OCI-LY7 (cell line): ENCODE measurements at regions not wholly inside any gene's neighbourhood (a gene's known extent, or its start where the extent isn't known, plus 50 kb on each side); places are given as distances from the start of the nearest gene placed in this dataset.

Experiments used
- BruUV-seq: library from RNA; stranded (reverse); fragments of 400-500 nt; replicated peaks from 2 replicates; lab custom pipeline; 2021; lab: Mats Ljungman, UMichigan
- CTCF ChIA-PET: fragments of 300-600 bp; sonication (Branson Sonifier 250); formaldehyde crosslinking; loops from one replicate; lab custom pipeline; 2022; ENCODE audit warnings: antibody characterized with exemption; ENCODE audit not compliant: unreplicated experiment; lab: Charles Lee
- POLR2A ChIA-PET: fragments of 300-600 bp; sonication (Branson Sonifier 250); formaldehyde crosslinking; loops from one replicate; lab custom pipeline; 2022; ENCODE audit warnings: antibody characterized with exemption; lab: Charles Lee
- DNase-seq: peaks from one replicate; pipeline ENCODE4 v3.0.0-alpha.2; 2015; ENCODE audit warnings: low spot score
- H2AFZ ChIP-seq: fragments of 200-600 bp; sonication (generic), shearing (Covaris generic); 2 replicates; pipeline ENCODE4 v1.6.1; 2014; ENCODE audit warnings: mild to moderate bottlenecking, antibody characterized with exemption, low read length, moderate library complexity
- H3K27ac ChIP-seq: fragments of 200-600 bp; sonication (generic); 2 replicates; pipeline ENCODE4 v1.5.1; 2014; ENCODE audit warnings: mixed run types, low read depth, mild to moderate bottlenecking, moderate library complexity, low read length, inconsistent platforms; ENCODE audit not compliant: poor library complexity, severe bottlenecking
- H3K36me3 ChIP-seq: fragments of 200-600 bp; sonication (generic); 2 replicates; pipeline ENCODE4 v1.6.1; 2014; ENCODE audit warnings: mild to moderate bottlenecking, antibody characterized with exemption, low read length, moderate library complexity, mixed read lengths; ENCODE audit not compliant: insufficient read depth
- H3K4me1 ChIP-seq: fragments of 200-600 bp; sonication (generic); 2 replicates; pipeline ENCODE4 v1.5.1; 2014; ENCODE audit warnings: mild to moderate bottlenecking, low read length; ENCODE audit not compliant: insufficient read depth, poor library complexity, severe bottlenecking
- H3K4me2 ChIP-seq: fragments of 200-600 bp; sonication (generic); 2 replicates; pipeline ENCODE4 v1.6.1; 2014; ENCODE audit warnings: mild to moderate bottlenecking, low read length
- H3K4me3 ChIP-seq: fragments of 200-600 bp; sonication (generic); 2 replicates; pipeline ENCODE4 v1.5.1; 2014; ENCODE audit warnings: mild to moderate bottlenecking, low read depth, low read length; ENCODE audit not compliant: poor library complexity, severe bottlenecking
- H3K79me2 ChIP-seq: fragments of 200-600 bp; sonication (generic); 2 replicates; pipeline ENCODE4 v1.6.1; 2016; ENCODE audit warnings: low read depth, mild to moderate bottlenecking, low read length, moderate library complexity, mixed read lengths; ENCODE audit not compliant: insufficient read depth
- H3K9me2 ChIP-seq: fragments of 200-600 bp; sonication (generic); 2 replicates; pipeline ENCODE4 v1.6.1; 2016; ENCODE audit warnings: mild to moderate bottlenecking, low read length, mixed read lengths; ENCODE audit not compliant: insufficient read depth
- H3K9me3 ChIP-seq: fragments of 200-600 bp; sonication (generic); 2 replicates; pipeline ENCODE4 v1.6.1; 2014; ENCODE audit warnings: mild to moderate bottlenecking, mixed run types, low read length, mixed read lengths
- H4K20me1 ChIP-seq: fragments of 200-600 bp; sonication (generic); 2 replicates; pipeline ENCODE4 v1.6.1; 2014; ENCODE audit warnings: mild to moderate bottlenecking, antibody characterized with exemption, low read length, moderate library complexity, mixed read lengths; ENCODE audit not compliant: insufficient read depth
- CTCF ChIP-seq: fragments of 200-600 bp; sonication (generic); conservative IDR thresholded peaks from 2 replicates; pipeline ENCODE4 v1.5.1; 2014; ENCODE audit warnings: mild to moderate bottlenecking, antibody characterized with exemption, low read length, moderate library complexity, mixed read lengths
- EZH2phosphoT487 ChIP-seq: fragments of 200-600 bp; sonication (generic); IDR thresholded peaks from 2 replicates; pipeline ENCODE4 v1.6.1; 2018; ENCODE audit warnings: low read depth, borderline replicate concordance, mild to moderate bottlenecking, mixed run types, antibody characterized with exemption, low read length, moderate library complexity, mixed read lengths
- intact Hi-C: fragments of 100-400 bp; cut with micrococcal nuclease; formaldehyde crosslinking; loops from one replicate; pipeline ENCODE4 v1.10.0; 2022; ENCODE audit not compliant: unreplicated experiment

DNA sequence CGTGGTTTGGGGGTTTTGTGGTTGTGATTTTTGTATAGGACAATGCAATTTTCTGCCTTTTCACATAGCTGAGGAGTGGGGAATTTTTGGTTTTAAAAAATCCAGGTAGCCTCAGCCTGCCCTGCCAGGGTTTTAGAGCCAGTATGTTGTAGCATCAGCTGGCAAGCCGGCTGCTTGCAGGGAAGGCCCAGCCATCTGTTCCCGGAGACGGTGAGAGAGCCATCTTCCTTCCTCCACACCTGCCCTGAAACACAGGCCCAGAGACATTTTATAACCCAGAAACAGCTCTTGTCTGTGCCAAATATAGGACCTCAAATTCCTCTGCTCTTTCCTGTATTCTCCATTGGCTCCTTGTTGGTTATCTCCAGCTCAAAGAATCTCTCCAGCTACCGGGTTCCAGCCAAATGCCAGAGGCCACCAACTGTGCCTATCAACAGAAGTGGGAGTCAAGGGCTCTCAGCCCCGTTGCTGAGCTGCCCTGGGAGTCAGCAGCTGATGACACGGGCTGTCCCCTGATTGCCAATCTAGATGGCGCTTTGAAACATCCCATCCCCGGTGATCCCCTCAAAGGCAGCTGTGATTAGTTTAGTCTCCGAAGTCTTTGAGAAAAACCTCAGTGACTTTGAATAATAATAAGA lies 595.2 kb downstream of the MID1IP1 start:
- Histone ChIP-seq H4K20me1 (no peaks in the 10 kb centered on the region), H3K4me3 (no peak overlapping the region), H3K4me2 (no peak overlapping the region), H3K4me1 (no peaks in the 10 kb centered on the region), H3K27ac (no peak overlapping the region), H3K79me2 (no peaks in the 10 kb centered on the region), H2AFZ (no peak overlapping the region), H3K9me2 (no peaks in the 10 kb centered on the region), H3K9me3 (no peaks in the 10 kb centered on the region), H3K36me3 (no peaks in the 10 kb centered on the region)
- ChIA-PET POLR2A (no interaction called here), CTCF (no interaction called here)
- DNase-seq = no peak
- intact Hi-C loops = no loop called here
- no TSS peak for BruUV-seq
- TF ChIP-seq CTCF (no peak), EZH2phosphoT487 (no peak)

- no peak for DNase-seq
- intact Hi-C loops = no loop called here
- H3K9me3 ChIP-seq = no peaks in the 10 kb centered on the region
- no peaks in the 10 kb centered on the region for H4K20me1 ChIP-seq
- no peak overlapping the region for H3K4me2 ChIP-seq
- H3K79me2 ChIP-seq = no peaks in the 10 kb centered on the region
- H3K27ac ChIP-seq = no peak overlapping the region
- H3K4me3 ChIP-seq = no peak overlapping the region
- CTCF ChIA-PET = no interaction called here
- no peaks in the 10 kb centered on the region for H3K4me1 ChIP-seq
- TF ChIP-seq EZH2phosphoT487 (no peak), CTCF (no peak)
- BruUV-seq = no TSS peak
- no peak overlapping the region for H2AFZ ChIP-seq
- no peaks in the 10 kb centered on the region for H3K36me3 ChIP-seq
- POLR2A ChIA-PET = no interaction called here
- H3K9me2 ChIP-seq = no peaks in the 10 kb centered on the region
These were observed 596.4 kb downstream of the MID1IP1 start for GRCh38 chrX:39397561-39398199.

GRCh38 chrX:39398215-39398962 lies 597.1 kb downstream of the MID1IP1 start:
- POLR2A ChIA-PET = no interaction called here
- no peak overlapping the region for H3K4me3 ChIP-seq
- H3K9me2 ChIP-seq = no peaks in the 10 kb centered on the region
- no peak overlapping the region for H2AFZ ChIP-seq
- no peak overlapping the region for H3K4me2 ChIP-seq
- H3K79me2 ChIP-seq = no peaks in the 10 kb centered on the region
- CTCF ChIA-PET = no interaction called here
- TF ChIP-seq CTCF = no peak
- TF ChIP-seq EZH2phosphoT487 = no peak
- intact Hi-C loops = no loop called here
- BruUV-seq = no TSS peak
- no peaks in the 10 kb centered on the region for H3K4me1 ChIP-seq
- H3K9me3 ChIP-seq = no peaks in the 10 kb centered on the region
- DNase-seq = no peak
- H3K27ac ChIP-seq = no peak overlapping the region
- H4K20me1 ChIP-seq = no peaks in the 10 kb centered on the region
- no peaks in the 10 kb centered on the region for H3K36me3 ChIP-seq
